Erythroblast (primary cell): ENCODE measurements at regions not wholly inside any gene's neighbourhood (a gene's known extent, or its start where the extent isn't known, plus 50 kb on each side); places are given as distances from the start of the nearest gene placed in this dataset.

ENCODE experiments used
- GATA1 ChIP-seq: IDR thresholded peaks from 2 replicates; pipeline ENCODE4 v1.6.1; 2011; ENCODE audit warnings: low read depth, mild to moderate bottlenecking, control low read depth, low read length, moderate library complexity
- POLR2A ChIP-seq: IDR thresholded peaks from 2 replicates; pipeline ENCODE4 v1.6.1; 2011; ENCODE audit warnings: mild to moderate bottlenecking, low read length

DNA sequence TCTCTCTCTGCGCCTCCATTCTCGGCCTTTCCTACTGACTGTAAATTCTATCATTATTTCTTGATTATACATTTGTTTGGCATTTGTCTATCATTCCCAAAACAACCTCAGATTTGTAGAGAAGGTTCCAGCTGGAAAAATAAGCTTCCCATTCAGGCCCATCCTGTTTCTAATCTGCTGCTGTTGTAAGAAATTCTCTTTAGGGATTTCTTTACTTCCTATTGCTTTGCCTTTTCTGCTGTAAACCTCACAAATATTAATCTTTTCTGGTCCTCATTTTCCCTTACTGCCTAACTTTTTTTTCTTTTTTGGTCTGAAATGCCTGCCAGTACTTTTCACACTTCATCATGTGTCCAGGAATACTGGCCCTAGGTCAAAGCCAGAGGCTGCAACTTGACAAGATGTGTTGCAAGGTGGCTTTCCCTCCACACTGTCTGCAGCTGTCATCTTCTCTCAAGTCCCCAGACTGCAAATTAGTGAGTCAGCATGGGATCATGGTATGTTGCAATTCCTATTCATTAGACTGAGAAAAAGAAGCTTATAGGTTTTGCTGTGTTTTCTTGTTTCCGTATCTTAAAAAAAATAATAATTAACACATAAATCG, 858.7 kb upstream of the CHORDC1 start:
- no peak for TF ChIP-seq POLR2A
- no peak for TF ChIP-seq GATA1
